Lower lobe of right lung (tissue), 2 donors: ENCODE measurements at regions not wholly inside any gene's neighbourhood (a gene's known extent, or its start where the extent isn't known, plus 50 kb on each side); places are given as distances from the start of the nearest gene placed in this dataset.

Experiments
- ATAC-seq, 2 donors: fragments of 200-7000 bp; cut with Tn5 transposase; one replicate each; pipeline ENCODE4 v1.9.1; 2020 to 2022; ENCODE audit warnings: mild to moderate bottlenecking in 2 of 2, moderate library complexity in 2 of 2
- DNase-seq: peaks from one replicate; pipeline ENCODE4 v3.0.0-alpha.2; 2020
- H3K27ac ChIP-seq: fragments of 200-600 bp; one replicate; pipeline ENCODE4 v1.8.0; 2022
- H3K27me3 ChIP-seq: fragments of 200-600 bp; one replicate; pipeline ENCODE4 v1.8.0; 2022; ENCODE audit warnings: low read depth
- H3K36me3 ChIP-seq: fragments of 200-600 bp; one replicate; pipeline ENCODE4 v1.8.0; 2022; ENCODE audit warnings: mild to moderate bottlenecking
- H3K4me1 ChIP-seq: fragments of 200-600 bp; one replicate; pipeline ENCODE4 v1.8.0; 2022
- H3K4me3 ChIP-seq: fragments of 200-600 bp; one replicate; pipeline ENCODE4 v1.8.0; 2022; ENCODE audit warnings: mild to moderate bottlenecking
- H3K9me3 ChIP-seq: fragments of 200-600 bp; one replicate; pipeline ENCODE4 v1.8.0; 2022
- CTCF ChIP-seq: fragments of 200-600 bp; IDR thresholded peaks from one replicate; pipeline ENCODE4 v1.8.0; 2022; ENCODE audit warnings: antibody characterized with exemption, mild to moderate bottlenecking
- intact Hi-C: fragments of 100-400 bp; cut with DNase I; formaldehyde crosslinking; loops from one replicate; pipeline ENCODE4 v1.11.0; 2022
- donor health status: DM: no; HTN: yes; CAD: no; lungs with severe emphysema.

GRCh38 chr3:64806668-64807605 lies 119.1 kb upstream of the ADAMTS9 start:
- H3K27ac ChIP-seq = no peak overlapping the region
- no peaks in the 10 kb centered on the region for H3K36me3 ChIP-seq
- H3K4me1 ChIP-seq = no peaks in the 10 kb centered on the region
- no peak overlapping the region for H3K4me3 ChIP-seq
- no peaks in the 10 kb centered on the region for H3K9me3 ChIP-seq
- no peaks in the 10 kb centered on the region for H3K27me3 ChIP-seq
- no peak for ATAC-seq
- no peak for TF ChIP-seq CTCF
- intact Hi-C loops = no loop called here
- DNase-seq = no peak

GRCh38 chr3:64805978-64806377 lies 118.2 kb upstream of the ADAMTS9 start:
- no peaks in the 10 kb centered on the region for H3K9me3 ChIP-seq
- ATAC-seq (no peak), DNase-seq (no peak)
- intact Hi-C loops = no loop called here
- no peaks in the 10 kb centered on the region for H3K27me3 ChIP-seq
- H3K4me3 ChIP-seq = no peak overlapping the region
- no peaks in the 10 kb centered on the region for H3K4me1 ChIP-seq
- TF ChIP-seq CTCF = no peak
- H3K27ac ChIP-seq = no peak overlapping the region
- H3K36me3 ChIP-seq = no peaks in the 10 kb centered on the region

- Histone ChIP-seq H3K27ac (no peak overlapping the region), H3K9me3 (no peaks in the 10 kb centered on the region)
- ATAC-seq = no peak
These were observed 117.4 kb upstream of the ADAMTS9 start for GRCh38 chr3:64805248-64805647.

GRCh38 chr3:64803469-64803868 lies 115.7 kb upstream of the ADAMTS9 start:
- H3K27me3 ChIP-seq = no peaks in the 10 kb centered on the region
- no peak for DNase-seq
- peaks cover 5% of the 10 kb centered on the region for H3K36me3 ChIP-seq
- no peaks in the 10 kb centered on the region for H3K4me1 ChIP-seq
- H3K27ac ChIP-seq = no peak overlapping the region
- intact Hi-C loops = no loop called here
- H3K4me3 ChIP-seq = no peak overlapping the region
- ATAC-seq = no peak
- no peak for TF ChIP-seq CTCF
- no peaks in the 10 kb centered on the region for H3K9me3 ChIP-seq

More at GRCh38 chr3:64805248-64805647, 117.4 kb upstream of the ADAMTS9 start:
- intact Hi-C loops = no loop called here
- no peak overlapping the region for H3K4me3 ChIP-seq
- H3K36me3 ChIP-seq = no peaks in the 10 kb centered on the region
- H3K27me3 ChIP-seq = no peaks in the 10 kb centered on the region
- no peak for DNase-seq
- no peaks in the 10 kb centered on the region for H3K4me1 ChIP-seq
- no peak for TF ChIP-seq CTCF

- DNase-seq (no peak), ATAC-seq (no peak)
- no peaks in the 10 kb centered on the region for H3K27me3 ChIP-seq
- intact Hi-C loops = no loop called here
- no peak overlapping the region for H3K4me3 ChIP-seq
- no peaks in the 10 kb centered on the region for H3K9me3 ChIP-seq
- no peaks in the 10 kb centered on the region for H3K4me1 ChIP-seq
- TF ChIP-seq CTCF = no peak
- peaks cover 5% of the 10 kb centered on the region for H3K36me3 ChIP-seq
- no peak overlapping the region for H3K27ac ChIP-seq
These were observed 114.7 kb upstream of the ADAMTS9 start for GRCh38 chr3:64802460-64802859.
